GM23338 (cell line): ENCODE measurements at regions not wholly inside any gene's neighbourhood (a gene's known extent, or its start where the extent isn't known, plus 50 kb on each side); places are given as distances from the start of the nearest gene placed in this dataset.

Source experiments
- ATAC-seq: fragments of 200-7000 bp; cut with Tn5 transposase; 3 replicates; pipeline ENCODE4 v1.9.1; 2020
- DNase-seq: peaks from one replicate; pipeline ENCODE4 v3.0.0-alpha.2; 2015; ENCODE audit warnings: low spot score
- H2AFZ ChIP-seq: fragments of 200-600 bp; sonication (generic); 2 replicates; pipeline ENCODE4 v1.8.0; 2016; ENCODE audit warnings: antibody characterized with exemption, mild to moderate bottlenecking, moderate library complexity
- H3F3A ChIP-seq: fragments of 200-600 bp; sonication (generic); replicated peaks from 2 replicates; pipeline ENCODE4 v1.8.0; 2017; ENCODE audit warnings: antibody characterized with exemption, mixed run types, low read depth
- H3K27ac ChIP-seq: fragments of 200-600 bp; sonication (generic); 2 replicates; pipeline ENCODE4 v1.6.1; 2016; ENCODE audit warnings: low read depth
- H3K27me3 ChIP-seq: fragments of 200-600 bp; sonication (generic); 2 replicates; pipeline ENCODE4 v1.8.0; 2016; ENCODE audit warnings: mild to moderate bottlenecking, mixed run types, moderate library complexity; ENCODE audit not compliant: insufficient read depth
- H3K36me3 ChIP-seq: fragments of 200-600 bp; sonication (generic); 2 replicates; pipeline ENCODE4 v1.8.0; 2016; ENCODE audit warnings: mild to moderate bottlenecking; ENCODE audit not compliant: insufficient read depth
- H3K4me1 ChIP-seq: fragments of 200-600 bp; sonication (generic); 2 replicates; pipeline ENCODE4 v1.8.0; 2016; ENCODE audit warnings: mild to moderate bottlenecking, moderate library complexity; ENCODE audit not compliant: insufficient read depth
- H3K4me2 ChIP-seq: fragments of 200-600 bp; sonication (generic); 2 replicates; pipeline ENCODE4 v1.7.1; 2017; ENCODE audit warnings: mixed run types
- H3K4me3 ChIP-seq: fragments of 200-600 bp; sonication (generic); 2 replicates; pipeline ENCODE4 v1.6.1; 2016; ENCODE audit warnings: mixed run types
- H3K79me2 ChIP-seq: fragments of 200-600 bp; sonication (generic); replicated peaks from 2 replicates; pipeline ENCODE4 v1.8.0; 2017; ENCODE audit warnings: mild to moderate bottlenecking; ENCODE audit not compliant: insufficient read depth
- H3K9me2 ChIP-seq: fragments of 200-600 bp; sonication (generic); 2 replicates; pipeline ENCODE4 v1.8.0; 2017; ENCODE audit not compliant: insufficient read depth
- H4K20me1 ChIP-seq: fragments of 200-600 bp; sonication (generic); replicated peaks from 2 replicates; pipeline ENCODE4 v1.8.0; 2017; ENCODE audit warnings: mild to moderate bottlenecking; ENCODE audit not compliant: insufficient read depth
- H3K27ac Mint-ChIP-seq: 2 replicates; pipeline ENCODE4 v1.8.0; 2020; ENCODE audit warnings: inconsistent platforms, mild to moderate bottlenecking, moderate library complexity, mixed read lengths
- H3K27me3 Mint-ChIP-seq: 3 replicates; pipeline ENCODE4 v1.8.0; 2022; ENCODE audit warnings: low read depth, mild to moderate bottlenecking, moderate library complexity, mixed read lengths, inconsistent platforms; ENCODE audit not compliant: insufficient read depth, poor library complexity
- H3K36me3 Mint-ChIP-seq: 3 replicates; pipeline ENCODE4 v1.8.0; 2021; ENCODE audit warnings: low read depth, mild to moderate bottlenecking, inconsistent platforms, moderate library complexity, mixed read lengths
- H3K4me1 Mint-ChIP-seq: 3 replicates; pipeline ENCODE4 v1.8.0; 2020; ENCODE audit warnings: mild to moderate bottlenecking, inconsistent platforms, mixed read lengths
- H3K4me3 Mint-ChIP-seq: 3 replicates; pipeline ENCODE4 v1.8.0; 2021; ENCODE audit warnings: moderate library complexity, mild to moderate bottlenecking, inconsistent platforms, mixed read lengths
- H3K9me3 Mint-ChIP-seq: 3 replicates; pipeline ENCODE4 v1.8.0; 2020; ENCODE audit warnings: moderate library complexity, mild to moderate bottlenecking, inconsistent platforms, mixed read lengths
- CREB1 ChIP-seq: fragments of 250-450 bp; sonication (Bioruptor Pico); IDR thresholded peaks from 2 replicates; pipeline ENCODE4 v1.5.0; 2020; ENCODE audit warnings: low read depth, mild to moderate bottlenecking, moderate library complexity
- ETS1 ChIP-seq: IDR thresholded peaks from 2 replicates; pipeline ENCODE4 v1.6.1; 2016; ENCODE audit warnings: antibody characterized with exemption
- EZH2 ChIP-seq: fragments of 200-600 bp; sonication (generic); IDR thresholded peaks from one replicate; pipeline ENCODE4 v1.8.0; 2017; ENCODE audit warnings: antibody characterized with exemption, mild to moderate bottlenecking, low read depth; ENCODE audit not compliant: unreplicated experiment
- EZH2phosphoT487 ChIP-seq: fragments of 200-600 bp; sonication (generic); IDR thresholded peaks from one replicate; pipeline ENCODE4 v1.8.1; 2018; ENCODE audit warnings: antibody characterized with exemption; ENCODE audit not compliant: unreplicated experiment
- JUNB ChIP-seq: IDR thresholded peaks from one replicate; pipeline ENCODE4 v1.6.1; 2016; ENCODE audit warnings: antibody characterized with exemption; ENCODE audit not compliant: unreplicated experiment
- NANOG ChIP-seq: IDR thresholded peaks from 2 replicates; pipeline ENCODE4 v1.6.1; 2016; ENCODE audit warnings: antibody characterized with exemption, borderline replicate concordance
- POLR2AphosphoS5 ChIP-seq: IDR thresholded peaks from 2 replicates; pipeline ENCODE4 v1.6.1; 2016; ENCODE audit warnings: antibody characterized with exemption, low read depth
- STAT1 ChIP-seq: IDR thresholded peaks from one replicate; pipeline ENCODE4 v1.6.1; 2016; ENCODE audit warnings: antibody characterized with exemption; ENCODE audit not compliant: unreplicated experiment
- ZNF114 ChIP-seq: fragments of 250-450 bp; sonication (Bioruptor Pico); IDR thresholded peaks from 2 replicates; pipeline ENCODE4 v1.5.0; 2020; ENCODE audit warnings: mild to moderate bottlenecking, moderate library complexity
- ZNF331 ChIP-seq: fragments of 250-450 bp; sonication (Bioruptor Pico); IDR thresholded peaks from 2 replicates; pipeline ENCODE4 v1.5.0; 2020; ENCODE audit warnings: low read depth, mild to moderate bottlenecking, moderate library complexity
- TF ChIP-seq, protein P1 (sequence below), 2 experiments: fragments of 200-600 bp in 1 of 2; sonication (generic) in 1 of 2; conservative IDR thresholded peaks; 2 replicates each; pipeline versions ENCODE4 v1.5.1 to v1.6.1; 2016 to 2017; ENCODE audit warnings: antibody characterized with exemption in 2 of 2, low read depth in 2 of 2, mild to moderate bottlenecking in 2 of 2, moderate library complexity in 1 of 2
- TF ChIP-seq, protein P2 (sequence below): IDR thresholded peaks from one replicate; pipeline ENCODE4 v1.6.1; 2018; ENCODE audit warnings: antibody characterized with exemption; ENCODE audit not compliant: unreplicated experiment
- TF ChIP-seq, protein P3 (sequence below): fragments of 250-450 bp; sonication (Bioruptor Pico); IDR thresholded peaks from 2 replicates; pipeline ENCODE4 v1.5.0; 2020; ENCODE audit warnings: mild to moderate bottlenecking, moderate library complexity

- Histone ChIP-seq H3K27me3 (no peaks in the 10 kb centered on the region), H2AFZ (no peak overlapping the region), H3K4me2 (no peak overlapping the region), H3F3A (no peaks in the 10 kb centered on the region), H3K79me2 (no peaks in the 10 kb centered on the region), H3K4me3 (no peak overlapping the region), H3K27ac (no peak overlapping the region), H3K4me1 (no peaks in the 10 kb centered on the region), H3K9me2 (no peaks in the 10 kb centered on the region), H3K36me3 (no peaks in the 10 kb centered on the region), H4K20me1 (no peaks in the 10 kb centered on the region)
- ATAC-seq (no peak), DNase-seq (no peak)
- H3K4me1 Mint-ChIP-seq = 0 out of 3 replicates have a peak, but pooled peaks cover 3% of the 10 kb centered on the region
- TF ChIP-seq ZNF114 (no peak), ETS1 (no peak), NANOG (no peak), POLR2AphosphoS5 (no peak), JUNB (no peak), ZNF331 (CRISPR knock-in tag) (no peak), EZH2 (no peak), EZH2phosphoT487 (no peak), STAT1 (no peak), CREB1 (CRISPR knock-in tag) (no peak)
- TF ChIP-seq, protein P1, sequence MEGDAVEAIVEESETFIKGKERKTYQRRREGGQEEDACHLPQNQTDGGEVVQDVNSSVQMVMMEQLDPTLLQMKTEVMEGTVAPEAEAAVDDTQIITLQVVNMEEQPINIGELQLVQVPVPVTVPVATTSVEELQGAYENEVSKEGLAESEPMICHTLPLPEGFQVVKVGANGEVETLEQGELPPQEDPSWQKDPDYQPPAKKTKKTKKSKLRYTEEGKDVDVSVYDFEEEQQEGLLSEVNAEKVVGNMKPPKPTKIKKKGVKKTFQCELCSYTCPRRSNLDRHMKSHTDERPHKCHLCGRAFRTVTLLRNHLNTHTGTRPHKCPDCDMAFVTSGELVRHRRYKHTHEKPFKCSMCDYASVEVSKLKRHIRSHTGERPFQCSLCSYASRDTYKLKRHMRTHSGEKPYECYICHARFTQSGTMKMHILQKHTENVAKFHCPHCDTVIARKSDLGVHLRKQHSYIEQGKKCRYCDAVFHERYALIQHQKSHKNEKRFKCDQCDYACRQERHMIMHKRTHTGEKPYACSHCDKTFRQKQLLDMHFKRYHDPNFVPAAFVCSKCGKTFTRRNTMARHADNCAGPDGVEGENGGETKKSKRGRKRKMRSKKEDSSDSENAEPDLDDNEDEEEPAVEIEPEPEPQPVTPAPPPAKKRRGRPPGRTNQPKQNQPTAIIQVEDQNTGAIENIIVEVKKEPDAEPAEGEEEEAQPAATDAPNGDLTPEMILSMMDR (conservative IDR thresholded peaks at IDR 0.05; ENCODE audit: low read depth in 2 of 2) = no peak
- TF ChIP-seq, protein P2, sequence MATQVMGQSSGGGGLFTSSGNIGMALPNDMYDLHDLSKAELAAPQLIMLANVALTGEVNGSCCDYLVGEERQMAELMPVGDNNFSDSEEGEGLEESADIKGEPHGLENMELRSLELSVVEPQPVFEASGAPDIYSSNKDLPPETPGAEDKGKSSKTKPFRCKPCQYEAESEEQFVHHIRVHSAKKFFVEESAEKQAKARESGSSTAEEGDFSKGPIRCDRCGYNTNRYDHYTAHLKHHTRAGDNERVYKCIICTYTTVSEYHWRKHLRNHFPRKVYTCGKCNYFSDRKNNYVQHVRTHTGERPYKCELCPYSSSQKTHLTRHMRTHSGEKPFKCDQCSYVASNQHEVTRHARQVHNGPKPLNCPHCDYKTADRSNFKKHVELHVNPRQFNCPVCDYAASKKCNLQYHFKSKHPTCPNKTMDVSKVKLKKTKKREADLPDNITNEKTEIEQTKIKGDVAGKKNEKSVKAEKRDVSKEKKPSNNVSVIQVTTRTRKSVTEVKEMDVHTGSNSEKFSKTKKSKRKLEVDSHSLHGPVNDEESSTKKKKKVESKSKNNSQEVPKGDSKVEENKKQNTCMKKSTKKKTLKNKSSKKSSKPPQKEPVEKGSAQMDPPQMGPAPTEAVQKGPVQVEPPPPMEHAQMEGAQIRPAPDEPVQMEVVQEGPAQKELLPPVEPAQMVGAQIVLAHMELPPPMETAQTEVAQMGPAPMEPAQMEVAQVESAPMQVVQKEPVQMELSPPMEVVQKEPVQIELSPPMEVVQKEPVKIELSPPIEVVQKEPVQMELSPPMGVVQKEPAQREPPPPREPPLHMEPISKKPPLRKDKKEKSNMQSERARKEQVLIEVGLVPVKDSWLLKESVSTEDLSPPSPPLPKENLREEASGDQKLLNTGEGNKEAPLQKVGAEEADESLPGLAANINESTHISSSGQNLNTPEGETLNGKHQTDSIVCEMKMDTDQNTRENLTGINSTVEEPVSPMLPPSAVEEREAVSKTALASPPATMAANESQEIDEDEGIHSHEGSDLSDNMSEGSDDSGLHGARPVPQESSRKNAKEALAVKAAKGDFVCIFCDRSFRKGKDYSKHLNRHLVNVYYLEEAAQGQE = no peak
- TF ChIP-seq, protein P3, sequence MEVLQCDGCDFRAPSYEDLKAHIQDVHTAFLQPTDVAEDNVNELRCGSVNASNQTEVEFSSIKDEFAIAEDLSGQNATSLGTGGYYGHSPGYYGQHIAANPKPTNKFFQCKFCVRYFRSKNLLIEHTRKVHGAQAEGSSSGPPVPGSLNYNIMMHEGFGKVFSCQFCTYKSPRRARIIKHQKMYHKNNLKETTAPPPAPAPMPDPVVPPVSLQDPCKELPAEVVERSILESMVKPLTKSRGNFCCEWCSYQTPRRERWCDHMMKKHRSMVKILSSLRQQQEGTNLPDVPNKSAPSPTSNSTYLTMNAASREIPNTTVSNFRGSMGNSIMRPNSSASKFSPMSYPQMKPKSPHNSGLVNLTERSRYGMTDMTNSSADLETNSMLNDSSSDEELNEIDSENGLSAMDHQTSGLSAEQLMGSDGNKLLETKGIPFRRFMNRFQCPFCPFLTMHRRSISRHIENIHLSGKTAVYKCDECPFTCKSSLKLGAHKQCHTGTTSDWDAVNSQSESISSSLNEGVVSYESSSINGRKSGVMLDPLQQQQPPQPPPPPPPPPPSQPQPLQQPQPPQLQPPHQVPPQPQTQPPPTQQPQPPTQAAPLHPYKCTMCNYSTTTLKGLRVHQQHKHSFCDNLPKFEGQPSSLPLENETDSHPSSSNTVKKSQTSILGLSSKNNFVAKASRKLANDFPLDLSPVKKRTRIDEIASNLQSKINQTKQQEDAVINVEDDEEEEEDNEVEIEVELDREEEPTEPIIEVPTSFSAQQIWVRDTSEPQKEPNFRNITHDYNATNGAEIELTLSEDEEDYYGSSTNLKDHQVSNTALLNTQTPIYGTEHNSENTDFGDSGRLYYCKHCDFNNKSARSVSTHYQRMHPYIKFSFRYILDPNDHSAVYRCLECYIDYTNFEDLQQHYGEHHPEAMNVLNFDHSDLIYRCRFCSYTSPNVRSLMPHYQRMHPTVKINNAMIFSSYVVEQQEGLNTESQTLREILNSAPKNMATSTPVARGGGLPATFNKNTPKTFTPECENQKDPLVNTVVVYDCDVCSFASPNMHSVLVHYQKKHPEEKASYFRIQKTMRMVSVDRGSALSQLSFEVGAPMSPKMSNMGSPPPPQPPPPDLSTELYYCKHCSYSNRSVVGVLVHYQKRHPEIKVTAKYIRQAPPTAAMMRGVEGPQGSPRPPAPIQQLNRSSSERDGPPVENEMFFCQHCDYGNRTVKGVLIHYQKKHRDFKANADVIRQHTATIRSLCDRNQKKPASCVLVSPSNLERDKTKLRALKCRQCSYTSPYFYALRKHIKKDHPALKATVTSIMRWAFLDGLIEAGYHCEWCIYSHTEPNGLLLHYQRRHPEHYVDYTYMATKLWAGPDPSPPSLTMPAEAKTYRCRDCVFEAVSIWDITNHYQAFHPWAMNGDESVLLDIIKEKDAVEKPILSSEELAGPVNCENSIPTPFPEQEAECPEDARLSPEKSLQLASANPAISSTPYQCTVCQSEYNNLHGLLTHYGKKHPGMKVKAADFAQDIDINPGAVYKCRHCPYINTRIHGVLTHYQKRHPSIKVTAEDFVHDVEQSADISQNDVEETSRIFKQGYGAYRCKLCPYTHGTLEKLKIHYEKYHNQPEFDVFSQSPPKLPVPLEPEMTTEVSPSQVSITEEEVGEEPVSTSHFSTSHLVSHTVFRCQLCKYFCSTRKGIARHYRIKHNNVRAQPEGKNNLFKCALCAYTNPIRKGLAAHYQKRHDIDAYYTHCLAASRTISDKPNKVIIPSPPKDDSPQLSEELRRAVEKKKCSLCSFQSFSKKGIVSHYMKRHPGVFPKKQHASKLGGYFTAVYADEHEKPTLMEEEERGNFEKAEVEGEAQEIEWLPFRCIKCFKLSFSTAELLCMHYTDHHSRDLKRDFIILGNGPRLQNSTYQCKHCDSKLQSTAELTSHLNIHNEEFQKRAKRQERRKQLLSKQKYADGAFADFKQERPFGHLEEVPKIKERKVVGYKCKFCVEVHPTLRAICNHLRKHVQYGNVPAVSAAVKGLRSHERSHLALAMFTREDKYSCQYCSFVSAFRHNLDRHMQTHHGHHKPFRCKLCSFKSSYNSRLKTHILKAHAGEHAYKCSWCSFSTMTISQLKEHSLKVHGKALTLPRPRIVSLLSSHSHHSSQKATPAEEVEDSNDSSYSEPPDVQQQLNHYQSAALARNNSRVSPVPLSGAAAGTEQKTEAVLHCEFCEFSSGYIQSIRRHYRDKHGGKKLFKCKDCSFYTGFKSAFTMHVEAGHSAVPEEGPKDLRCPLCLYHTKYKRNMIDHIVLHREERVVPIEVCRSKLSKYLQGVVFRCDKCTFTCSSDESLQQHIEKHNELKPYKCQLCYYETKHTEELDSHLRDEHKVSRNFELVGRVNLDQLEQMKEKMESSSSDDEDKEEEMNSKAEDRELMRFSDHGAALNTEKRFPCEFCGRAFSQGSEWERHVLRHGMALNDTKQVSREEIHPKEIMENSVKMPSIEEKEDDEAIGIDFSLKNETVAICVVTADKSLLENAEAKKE (CRISPR knock-in tag) = no peak
- no peak overlapping the region for H3K27ac Mint-ChIP-seq
- no peaks in the 10 kb centered on the region for H3K9me3 Mint-ChIP-seq
- H3K36me3 Mint-ChIP-seq = no peaks in the 10 kb centered on the region
- no peak overlapping the region for H3K4me3 Mint-ChIP-seq
- H3K27me3 Mint-ChIP-seq = peaks cover 3% of the 10 kb centered on the region
Measured at GRCh38 chr1:68375919-68376318, 73.8 kb downstream of the RPE65 start.
